ENCODE measurements at regions not wholly inside any gene's neighbourhood (a gene's known extent, or its start where the extent isn't known, plus 50 kb on each side); places are given as distances from the start of the nearest gene placed in this dataset.

GRCh38 chr9:86531273-86531970 is 177.2 kb upstream of the TUT7 start:
- Histone ChIP-seq H3K9me3 (ENCODE audit: low read length) (no peaks in the 10 kb centered on the region), H3K4me1 (ENCODE audit: insufficient read depth, low read length) (no peaks in the 10 kb centered on the region), H3K36me3 (ENCODE audit: insufficient read depth, low read length) (no peaks in the 10 kb centered on the region), H3K4me3 (ENCODE audit: low read length) (no peak overlapping the region), H3K27me3 (ENCODE audit: insufficient read depth, low read length) (no peaks in the 10 kb centered on the region), H2AFZ (ENCODE audit: low read depth, low read length) (no peak overlapping the region)

- Histone ChIP-seq H3K36me3 (ENCODE audit: insufficient read depth, low read length) (no peaks in the 10 kb centered on the region), H3K4me1 (ENCODE audit: insufficient read depth, low read length) (no peaks in the 10 kb centered on the region), H2AFZ (ENCODE audit: low read depth, low read length) (no peak overlapping the region), H3K4me3 (ENCODE audit: low read length) (no peak overlapping the region), H3K9me3 (ENCODE audit: low read length) (no peaks in the 10 kb centered on the region), H3K27me3 (ENCODE audit: insufficient read depth, low read length) (no peaks in the 10 kb centered on the region)
Measured at GRCh38 chr9:86529496-86530275, 175.5 kb upstream of the TUT7 start.

- H3K27me3 ChIP-seq (ENCODE audit: insufficient read depth, low read length) = peaks cover 2% of the 10 kb centered on the region
- H3K9me3 ChIP-seq (ENCODE audit: low read length) = no peaks in the 10 kb centered on the region
- H3K36me3 ChIP-seq (ENCODE audit: insufficient read depth, low read length) = no peaks in the 10 kb centered on the region
- no peak overlapping the region for H3K4me3 ChIP-seq (ENCODE audit: low read length)
- no peaks in the 10 kb centered on the region for H3K4me1 ChIP-seq (ENCODE audit: insufficient read depth, low read length)
- no peak overlapping the region for H2AFZ ChIP-seq (ENCODE audit: low read depth, low read length)
Measured at GRCh38 chr9:86526021-86526420, 171.8 kb upstream of the TUT7 start.

- Histone ChIP-seq H3K4me3 (ENCODE audit: low read length) (no peak overlapping the region), H3K4me1 (ENCODE audit: insufficient read depth, low read length) (no peaks in the 10 kb centered on the region), H3K9me3 (ENCODE audit: low read length) (no peaks in the 10 kb centered on the region), H2AFZ (ENCODE audit: low read depth, low read length) (no peak overlapping the region), H3K27me3 (ENCODE audit: insufficient read depth, low read length) (peaks cover 2% of the 10 kb centered on the region), H3K36me3 (ENCODE audit: insufficient read depth, low read length) (no peaks in the 10 kb centered on the region)
Measured at GRCh38 chr9:86525182-86525581, 171.0 kb upstream of the TUT7 start.

GRCh38 chr9:86521977-86522376 is 167.8 kb upstream of the TUT7 start:
- Histone ChIP-seq H3K27me3 (ENCODE audit: insufficient read depth, low read length) (peaks cover 2% of the 10 kb centered on the region), H3K9me3 (ENCODE audit: low read length) (no peaks in the 10 kb centered on the region), H3K4me3 (ENCODE audit: low read length) (no peak overlapping the region), H3K36me3 (ENCODE audit: insufficient read depth, low read length) (no peaks in the 10 kb centered on the region), H2AFZ (ENCODE audit: low read depth, low read length) (no peak overlapping the region), H3K4me1 (ENCODE audit: insufficient read depth, low read length) (no peaks in the 10 kb centered on the region)

- Histone ChIP-seq H3K36me3 (ENCODE audit: insufficient read depth, low read length) (no peaks in the 10 kb centered on the region), H3K27me3 (ENCODE audit: insufficient read depth, low read length) (peaks cover 2% of the 10 kb centered on the region), H3K4me3 (ENCODE audit: low read length) (no peak overlapping the region), H2AFZ (ENCODE audit: low read depth, low read length) (no peak overlapping the region), H3K9me3 (ENCODE audit: low read length) (no peaks in the 10 kb centered on the region), H3K4me1 (ENCODE audit: insufficient read depth, low read length) (no peaks in the 10 kb centered on the region)
Measured at GRCh38 chr9:86521322-86521721, 167.1 kb upstream of the TUT7 start.

GRCh38 chr9:86519066-86519615 is 164.9 kb upstream of the TUT7 start:
- Histone ChIP-seq H3K4me3 (ENCODE audit: low read length) (no peak overlapping the region), H3K9me3 (ENCODE audit: low read length) (no peaks in the 10 kb centered on the region), H3K27me3 (ENCODE audit: insufficient read depth, low read length) (peaks cover 2% of the 10 kb centered on the region), H2AFZ (ENCODE audit: low read depth, low read length) (no peak overlapping the region), H3K36me3 (ENCODE audit: insufficient read depth, low read length) (no peaks in the 10 kb centered on the region), H3K4me1 (ENCODE audit: insufficient read depth, low read length) (no peaks in the 10 kb centered on the region)

- peaks cover 2% of the 10 kb centered on the region for H3K27me3 ChIP-seq (ENCODE audit: insufficient read depth, low read length)
- no peak overlapping the region for H3K4me3 ChIP-seq (ENCODE audit: low read length)
- H3K9me3 ChIP-seq (ENCODE audit: low read length) = no peaks in the 10 kb centered on the region
- H3K36me3 ChIP-seq (ENCODE audit: insufficient read depth, low read length) = no peaks in the 10 kb centered on the region
- no peak overlapping the region for H2AFZ ChIP-seq (ENCODE audit: low read depth, low read length)
- no peaks in the 10 kb centered on the region for H3K4me1 ChIP-seq (ENCODE audit: insufficient read depth, low read length)
Measured at GRCh38 chr9:86517475-86517874, 163.3 kb upstream of the TUT7 start.

GRCh38 chr9:86516564-86516963 is 162.4 kb upstream of the TUT7 start:
- Histone ChIP-seq H2AFZ (ENCODE audit: low read depth, low read length) (no peak overlapping the region), H3K36me3 (ENCODE audit: insufficient read depth, low read length) (no peaks in the 10 kb centered on the region), H3K4me1 (ENCODE audit: insufficient read depth, low read length) (no peaks in the 10 kb centered on the region), H3K9me3 (ENCODE audit: low read length) (no peaks in the 10 kb centered on the region), H3K4me3 (ENCODE audit: low read length) (no peak overlapping the region), H3K27me3 (ENCODE audit: insufficient read depth, low read length) (no peaks in the 10 kb centered on the region)

- H3K27me3 ChIP-seq (ENCODE audit: insufficient read depth, low read length) = no peaks in the 10 kb centered on the region
- H3K9me3 ChIP-seq (ENCODE audit: low read length) = no peaks in the 10 kb centered on the region
- no peak overlapping the region for H2AFZ ChIP-seq (ENCODE audit: low read depth, low read length)
- no peak overlapping the region for H3K4me3 ChIP-seq (ENCODE audit: low read length)
- H3K36me3 ChIP-seq (ENCODE audit: insufficient read depth, low read length) = no peaks in the 10 kb centered on the region
- no peaks in the 10 kb centered on the region for H3K4me1 ChIP-seq (ENCODE audit: insufficient read depth, low read length)
Measured at GRCh38 chr9:86515221-86515620, 161.0 kb upstream of the TUT7 start.

- no peaks in the 10 kb centered on the region for H3K36me3 ChIP-seq (ENCODE audit: insufficient read depth, low read length)
- H3K4me1 ChIP-seq (ENCODE audit: insufficient read depth, low read length) = no peaks in the 10 kb centered on the region
- H2AFZ ChIP-seq (ENCODE audit: low read depth, low read length) = no peak overlapping the region
- no peaks in the 10 kb centered on the region for H3K9me3 ChIP-seq (ENCODE audit: low read length)
- H3K4me3 ChIP-seq (ENCODE audit: low read length) = no peak overlapping the region
- no peaks in the 10 kb centered on the region for H3K27me3 ChIP-seq (ENCODE audit: insufficient read depth, low read length)
Measured at GRCh38 chr9:86513429-86513828, 159.2 kb upstream of the TUT7 start.

- Histone ChIP-seq H3K4me1 (ENCODE audit: insufficient read depth, low read length) (no peaks in the 10 kb centered on the region), H3K4me3 (ENCODE audit: low read length) (no peak overlapping the region), H3K9me3 (ENCODE audit: low read length) (no peaks in the 10 kb centered on the region), H2AFZ (ENCODE audit: low read depth, low read length) (no peak overlapping the region), H3K36me3 (ENCODE audit: insufficient read depth, low read length) (no peaks in the 10 kb centered on the region), H3K27me3 (ENCODE audit: insufficient read depth, low read length) (no peaks in the 10 kb centered on the region)
Measured at GRCh38 chr9:86512929-86513328, 158.7 kb upstream of the TUT7 start.

- Histone ChIP-seq H2AFZ (ENCODE audit: low read depth, low read length) (no peak overlapping the region), H3K27me3 (ENCODE audit: insufficient read depth, low read length) (no peaks in the 10 kb centered on the region), H3K4me3 (ENCODE audit: low read length) (no peak overlapping the region), H3K9me3 (ENCODE audit: low read length) (no peaks in the 10 kb centered on the region), H3K4me1 (ENCODE audit: insufficient read depth, low read length) (no peaks in the 10 kb centered on the region), H3K36me3 (ENCODE audit: insufficient read depth, low read length) (no peaks in the 10 kb centered on the region)
Measured at GRCh38 chr9:86511614-86512360, 157.6 kb upstream of the TUT7 start.
